Osteoblast (primary cell): ENCODE measurements at regions not wholly inside any gene's neighbourhood (a gene's known extent, or its start where the extent isn't known, plus 50 kb on each side); places are given as distances from the start of the nearest gene placed in this dataset.
A peak's percentile ranks its signal among the peaks of the same experiment; 100 is the strongest.
"Not testable (repeated sequence)": the region's sequence is repeated elsewhere in the genome, so short reads cannot be mapped to it uniquely, and the experiment has no call there.

Experiments
- DNase-seq: peaks from one replicate; pipeline ENCODE4 v3.0.0; 2011; ENCODE audit warnings: low spot score, mixed read lengths; ENCODE audit not compliant: insufficient read length; ENCODE audit errors: missing footprints
- H2AFZ ChIP-seq: 2 replicates; pipeline ENCODE4 v1.6.0; 2011; ENCODE audit warnings: mild to moderate bottlenecking, low read length
- H3K27ac ChIP-seq: 2 replicates; pipeline ENCODE4 v1.5.1; 2011; ENCODE audit warnings: mild to moderate bottlenecking, low read depth, low read length, moderate library complexity
- H3K27me3 ChIP-seq: 2 replicates; pipeline ENCODE4 v1.6.0; 2012; ENCODE audit warnings: mild to moderate bottlenecking, control low read depth, inconsistent platforms, low read length, moderate library complexity; ENCODE audit not compliant: insufficient read depth
- H3K36me3 ChIP-seq: 2 replicates; pipeline ENCODE4 v1.5.1; 2011; ENCODE audit warnings: mild to moderate bottlenecking, low read length, control low read depth, moderate library complexity; ENCODE audit not compliant: insufficient read depth
- H3K4me1 ChIP-seq: 2 replicates; pipeline ENCODE4 v1.5.1; 2011; ENCODE audit warnings: mild to moderate bottlenecking, low read length, control low read depth, moderate library complexity; ENCODE audit not compliant: insufficient read depth
- H3K4me2 ChIP-seq: 2 replicates; pipeline ENCODE4 v1.6.0; 2011; ENCODE audit warnings: mild to moderate bottlenecking, low read length; ENCODE audit not compliant: insufficient read depth
- H3K4me3 ChIP-seq: fragments of 200-600 bp; sonication (generic); 3 replicates; pipeline ENCODE4 v1.5.1; 2012; ENCODE audit warnings: mild to moderate bottlenecking, low read length, inconsistent platforms; ENCODE audit not compliant: insufficient read depth
- H3K79me2 ChIP-seq: 2 replicates; pipeline ENCODE4 v1.6.0; 2012; ENCODE audit warnings: mild to moderate bottlenecking, low read length, control low read depth, inconsistent platforms; ENCODE audit not compliant: insufficient read depth
- H3K9me3 ChIP-seq: 2 replicates; pipeline ENCODE4 v1.5.1; 2011; ENCODE audit warnings: low read depth, low read length, control low read depth
- H4K20me1 ChIP-seq: 2 replicates; pipeline ENCODE4 v1.6.0; 2012; ENCODE audit warnings: mild to moderate bottlenecking, low read length, control low read depth; ENCODE audit not compliant: insufficient read depth
- CTCF ChIP-seq: IDR thresholded peaks from 2 replicates; pipeline ENCODE4 v1.5.1; 2011; ENCODE audit warnings: mild to moderate bottlenecking, low read depth, low read length, moderate library complexity; ENCODE audit errors: extremely low read depth

- no peak overlapping the region for H3K27ac ChIP-seq
- no peak overlapping the region for H2AFZ ChIP-seq
- H4K20me1 ChIP-seq = no peaks in the 10 kb centered on the region
- no peak overlapping the region for H3K4me3 ChIP-seq
- no peaks in the 10 kb centered on the region for H3K27me3 ChIP-seq
- H3K79me2 ChIP-seq = no peaks in the 10 kb centered on the region
- no peak for TF ChIP-seq CTCF
- no peaks in the 10 kb centered on the region for H3K4me1 ChIP-seq
- H3K36me3 ChIP-seq = no peaks in the 10 kb centered on the region
- no peak overlapping the region for H3K4me2 ChIP-seq
- no peaks in the 10 kb centered on the region for H3K9me3 ChIP-seq
- no peak for DNase-seq
Observed at GRCh38 chr4:78711676-78712075, 64.5 kb upstream of the BMP2K start.

- H4K20me1 ChIP-seq, H3K27me3 ChIP-seq, H3K4me2 ChIP-seq, H3K27ac ChIP-seq, H3K4me1 ChIP-seq, H3K36me3 ChIP-seq, DNase-seq, H2AFZ ChIP-seq, H3K4me3 ChIP-seq, H3K9me3 ChIP-seq, H3K79me2 ChIP-seq: not testable (repeated sequence)
Observed at GRCh38 chr4:78714598-78714997, 61.6 kb upstream of the BMP2K start.

- not testable (repeated sequence) for H4K20me1 ChIP-seq, H3K4me3 ChIP-seq, H3K79me2 ChIP-seq, H3K9me3 ChIP-seq, H3K27ac ChIP-seq, H3K4me2 ChIP-seq, H3K36me3 ChIP-seq, DNase-seq, H2AFZ ChIP-seq, H3K27me3 ChIP-seq, H3K4me1 ChIP-seq
Observed at GRCh38 chr4:78715372-78715771, 60.8 kb upstream of the BMP2K start.

GRCh38 chr4:78717712-78718111 lies 58.4 kb upstream of the BMP2K start:
- not testable (repeated sequence) for H4K20me1 ChIP-seq, H3K9me3 ChIP-seq, H3K36me3 ChIP-seq, H3K4me3 ChIP-seq, H3K27me3 ChIP-seq, DNase-seq, H3K4me2 ChIP-seq, H2AFZ ChIP-seq, H3K79me2 ChIP-seq, H3K27ac ChIP-seq, H3K4me1 ChIP-seq

GRCh38 chr4:78720204-78720603 lies 55.9 kb upstream of the BMP2K start:
- DNase-seq = peak; percentile 22

More at GRCh38 chr4:78720204-78720603, 55.9 kb upstream of the BMP2K start:
- H3K4me2 ChIP-seq = no peak overlapping the region
- no peak overlapping the region for H3K4me3 ChIP-seq
- H2AFZ ChIP-seq = no peak overlapping the region
- H3K79me2 ChIP-seq = no peaks in the 10 kb centered on the region
- no peaks in the 10 kb centered on the region for H3K27me3 ChIP-seq
- no peak overlapping the region for H3K27ac ChIP-seq
- no peaks in the 10 kb centered on the region for H4K20me1 ChIP-seq
- H3K4me1 ChIP-seq = no peaks in the 10 kb centered on the region
- no peak for TF ChIP-seq CTCF
- H3K36me3 ChIP-seq = no peaks in the 10 kb centered on the region
- no peaks in the 10 kb centered on the region for H3K9me3 ChIP-seq
